ENCODE measurements at regions not wholly inside any gene's neighbourhood (a gene's known extent, or its start where the extent isn't known, plus 50 kb on each side); places are given as distances from the start of the nearest gene placed in this dataset.

DNA sequence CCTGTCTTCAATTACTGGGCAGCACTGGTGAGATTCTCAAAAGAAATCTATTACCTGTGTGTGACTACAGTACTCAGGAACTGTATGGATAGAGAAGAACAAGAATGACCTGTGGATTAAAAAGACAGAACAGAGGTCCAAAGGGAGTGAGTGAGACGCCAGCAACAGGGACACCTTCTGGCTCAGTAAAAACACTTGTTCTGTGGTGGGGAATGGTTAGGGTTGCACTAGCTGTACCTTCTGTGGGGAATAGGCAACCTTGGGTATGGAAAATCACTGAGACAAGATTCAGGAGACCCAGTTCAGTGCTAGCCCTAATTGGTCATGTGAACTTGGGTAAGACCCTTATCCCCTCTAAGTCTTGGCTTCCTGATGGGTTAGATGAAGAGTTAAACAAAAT is 986.0 kb downstream of the TSN start:
- TF ChIP-seq, protein P1, sequence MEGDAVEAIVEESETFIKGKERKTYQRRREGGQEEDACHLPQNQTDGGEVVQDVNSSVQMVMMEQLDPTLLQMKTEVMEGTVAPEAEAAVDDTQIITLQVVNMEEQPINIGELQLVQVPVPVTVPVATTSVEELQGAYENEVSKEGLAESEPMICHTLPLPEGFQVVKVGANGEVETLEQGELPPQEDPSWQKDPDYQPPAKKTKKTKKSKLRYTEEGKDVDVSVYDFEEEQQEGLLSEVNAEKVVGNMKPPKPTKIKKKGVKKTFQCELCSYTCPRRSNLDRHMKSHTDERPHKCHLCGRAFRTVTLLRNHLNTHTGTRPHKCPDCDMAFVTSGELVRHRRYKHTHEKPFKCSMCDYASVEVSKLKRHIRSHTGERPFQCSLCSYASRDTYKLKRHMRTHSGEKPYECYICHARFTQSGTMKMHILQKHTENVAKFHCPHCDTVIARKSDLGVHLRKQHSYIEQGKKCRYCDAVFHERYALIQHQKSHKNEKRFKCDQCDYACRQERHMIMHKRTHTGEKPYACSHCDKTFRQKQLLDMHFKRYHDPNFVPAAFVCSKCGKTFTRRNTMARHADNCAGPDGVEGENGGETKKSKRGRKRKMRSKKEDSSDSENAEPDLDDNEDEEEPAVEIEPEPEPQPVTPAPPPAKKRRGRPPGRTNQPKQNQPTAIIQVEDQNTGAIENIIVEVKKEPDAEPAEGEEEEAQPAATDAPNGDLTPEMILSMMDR (IDR thresholded peaks at IDR 0.05; ENCODE audit: low read depth, low read length, poor library complexity, severe bottlenecking), result no peak
- TF ChIP-seq EZH2phosphoT487 (IDR thresholded peaks at IDR 0.05; ENCODE audit: borderline replicate concordance, low read length), result no peak
